ENCODE measurements at regions not wholly inside any gene's neighbourhood (a gene's known extent, or its start where the extent isn't known, plus 50 kb on each side); places are given as distances from the start of the nearest gene placed in this dataset.

- no peak overlapping the region for H3K4me3 ChIP-seq (ENCODE audit: low read depth, low read length)
- in situ Hi-C loops (cut with HindIII; ENCODE audit: low sequenced_read_pairs) = loop anchor here (10.0 kb wide), 1 partner anchor 854 kb away; no protein-coding TSS in a partner anchor
- DNase-seq (ENCODE audit: low read depth) = no peak
- no peak for TF ChIP-seq CTCF (IDR thresholded peaks at IDR 0.05; ENCODE audit: low read depth, low read length, missing control alignments)
These were observed 668.2 kb downstream of the DHX35 start for GRCh38 chr20:39630215-39630908.

GRCh38 chr20:39627765-39628164, 665.6 kb downstream of the DHX35 start:
- no peak for TF ChIP-seq CTCF (IDR thresholded peaks at IDR 0.05; ENCODE audit: low read depth, low read length, missing control alignments)
- in situ Hi-C loops (cut with HindIII; ENCODE audit: low sequenced_read_pairs) = no loop called here
- no peak overlapping the region for H3K4me3 ChIP-seq (ENCODE audit: low read depth, low read length)
- DNase-seq (ENCODE audit: low read depth) = no peak

GRCh38 chr20:39624316-39624715, 662.2 kb downstream of the DHX35 start:
- in situ Hi-C loops (cut with HindIII; ENCODE audit: low sequenced_read_pairs) = loop anchor here (5.0 kb wide), 1 partner anchor 38 kb away; no protein-coding TSS in a partner anchor
- no peak for DNase-seq (ENCODE audit: low read depth)
- H3K4me3 ChIP-seq (ENCODE audit: low read depth, low read length) = no peak overlapping the region
- TF ChIP-seq CTCF (IDR thresholded peaks at IDR 0.05; ENCODE audit: low read depth, low read length, missing control alignments) = no peak

GRCh38 chr20:39623584-39624234, 661.6 kb downstream of the DHX35 start:
- TF ChIP-seq CTCF (IDR thresholded peaks at IDR 0.05; ENCODE audit: low read depth, low read length, missing control alignments) = no peak
- in situ Hi-C loops (cut with HindIII; ENCODE audit: low sequenced_read_pairs) = loop anchor here (5.0 kb wide), 1 partner anchor 39 kb away; no protein-coding TSS in a partner anchor
- H3K4me3 ChIP-seq (ENCODE audit: low read depth, low read length) = no peak overlapping the region
- peak; percentile 19 for DNase-seq (ENCODE audit: low read depth)

- in situ Hi-C loops (cut with HindIII; ENCODE audit: low sequenced_read_pairs) = no loop called here
- TF ChIP-seq CTCF (IDR thresholded peaks at IDR 0.05; ENCODE audit: low read depth, low read length, missing control alignments) = no peak
- DNase-seq (ENCODE audit: low read depth) = no peak
- H3K4me3 ChIP-seq (ENCODE audit: low read depth, low read length) = no peak overlapping the region
These were observed 657.2 kb downstream of the DHX35 start for GRCh38 chr20:39619271-39619785.

GRCh38 chr20:39611901-39612300, 649.8 kb downstream of the DHX35 start:
- TF ChIP-seq CTCF (IDR thresholded peaks at IDR 0.05; ENCODE audit: low read depth, low read length, missing control alignments) = no peak
- H3K4me3 ChIP-seq (ENCODE audit: low read depth, low read length) = no peak overlapping the region
- no peak for DNase-seq (ENCODE audit: low read depth)
- in situ Hi-C loops (cut with HindIII; ENCODE audit: low sequenced_read_pairs) = no loop called here
